Bronchial epithelial cell (primary cell): ENCODE measurements at regions not wholly inside any gene's neighbourhood (a gene's known extent, or its start where the extent isn't known, plus 50 kb on each side); places are given as distances from the start of the nearest gene placed in this dataset.

ENCODE experiments used
- DNase-seq: peaks from one replicate; pipeline ENCODE4 v3.0.0-alpha.2; 2010; ENCODE audit warnings: low read depth
- FAIRE-seq: peaks from 2 replicates; lab custom pipeline; 2011; peaks lifted over from hg19 to GRCh38; lab: Jason Lieb, UNC
- H3K27me3 ChIP-seq: 2 replicates; pipeline ENCODE4 v1.5.1; 2011; ENCODE audit warnings: low read length; ENCODE audit not compliant: control insufficient read depth, insufficient read depth
- H3K36me3 ChIP-seq: 2 replicates; pipeline ENCODE4 v1.5.1; 2011; ENCODE audit warnings: low read length; ENCODE audit not compliant: control insufficient read depth, insufficient read depth
- H3K4me3 ChIP-seq: 2 replicates; pipeline ENCODE4 v1.5.1; 2011; ENCODE audit warnings: mild to moderate bottlenecking, low read depth, low read length, control low read depth
- TF ChIP-seq, protein P1 (sequence below): IDR thresholded peaks from 2 replicates; pipeline ENCODE4 v1.5.1; 2011; ENCODE audit warnings: mild to moderate bottlenecking, moderate library complexity, low read length, control low read depth, inconsistent platforms; ENCODE audit not compliant: insufficient read depth, severe bottlenecking

DNA sequence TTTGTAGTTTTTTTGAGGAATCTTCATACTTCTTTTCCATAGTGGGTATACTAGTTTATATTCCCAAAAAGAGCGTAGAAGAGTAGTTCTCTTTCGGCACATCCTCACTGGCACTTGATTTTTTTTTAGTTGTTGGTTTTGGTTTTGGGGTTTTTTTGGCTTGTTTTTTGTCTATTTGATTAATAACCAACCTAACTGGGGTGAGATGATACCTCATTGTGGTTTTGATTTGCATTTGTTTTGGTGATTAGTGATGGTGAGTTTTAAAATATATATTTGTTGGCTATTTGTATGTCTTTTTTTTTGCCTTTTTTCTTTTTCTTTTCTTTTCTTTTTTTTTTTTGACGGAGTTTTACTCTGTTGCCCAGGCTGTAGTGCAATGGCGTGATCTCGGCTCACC is 69.7 kb upstream of the BTG1 start:
- no peaks in the 10 kb centered on the region for H3K27me3 ChIP-seq
- no peak overlapping the region for H3K4me3 ChIP-seq
- FAIRE-seq, result no peak
- DNase-seq, result no peak
- no peaks in the 10 kb centered on the region for H3K36me3 ChIP-seq
- TF ChIP-seq, protein P1, sequence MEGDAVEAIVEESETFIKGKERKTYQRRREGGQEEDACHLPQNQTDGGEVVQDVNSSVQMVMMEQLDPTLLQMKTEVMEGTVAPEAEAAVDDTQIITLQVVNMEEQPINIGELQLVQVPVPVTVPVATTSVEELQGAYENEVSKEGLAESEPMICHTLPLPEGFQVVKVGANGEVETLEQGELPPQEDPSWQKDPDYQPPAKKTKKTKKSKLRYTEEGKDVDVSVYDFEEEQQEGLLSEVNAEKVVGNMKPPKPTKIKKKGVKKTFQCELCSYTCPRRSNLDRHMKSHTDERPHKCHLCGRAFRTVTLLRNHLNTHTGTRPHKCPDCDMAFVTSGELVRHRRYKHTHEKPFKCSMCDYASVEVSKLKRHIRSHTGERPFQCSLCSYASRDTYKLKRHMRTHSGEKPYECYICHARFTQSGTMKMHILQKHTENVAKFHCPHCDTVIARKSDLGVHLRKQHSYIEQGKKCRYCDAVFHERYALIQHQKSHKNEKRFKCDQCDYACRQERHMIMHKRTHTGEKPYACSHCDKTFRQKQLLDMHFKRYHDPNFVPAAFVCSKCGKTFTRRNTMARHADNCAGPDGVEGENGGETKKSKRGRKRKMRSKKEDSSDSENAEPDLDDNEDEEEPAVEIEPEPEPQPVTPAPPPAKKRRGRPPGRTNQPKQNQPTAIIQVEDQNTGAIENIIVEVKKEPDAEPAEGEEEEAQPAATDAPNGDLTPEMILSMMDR, result no peak

DNA sequence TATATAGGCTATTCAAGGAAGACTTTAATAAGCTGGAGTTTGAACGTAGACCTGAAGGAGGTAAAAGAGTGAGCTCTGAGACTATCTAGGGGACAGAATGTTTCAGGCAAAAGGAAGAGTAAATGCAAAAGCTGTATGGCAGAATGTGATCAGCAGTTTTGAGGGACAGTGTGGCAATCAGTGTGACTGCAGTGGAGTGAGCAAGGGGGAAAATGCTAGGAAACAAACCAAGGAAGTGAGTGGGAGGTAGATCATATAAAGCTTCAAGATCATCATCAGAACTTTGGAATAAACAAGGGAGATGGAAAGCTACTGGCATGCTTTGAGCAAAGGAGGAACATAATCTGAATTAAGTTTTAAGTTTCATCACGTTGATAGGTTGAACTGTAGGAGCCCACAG is 67.5 kb upstream of the BTG1 start:
- TF ChIP-seq, protein P1, result no peak
- FAIRE-seq, result peak; percentile 40
- Histone ChIP-seq H3K36me3 (no peaks in the 10 kb centered on the region), H3K27me3 (no peaks in the 10 kb centered on the region), H3K4me3 (no peak overlapping the region)
- no peak for DNase-seq

- Histone ChIP-seq H3K36me3 (no peaks in the 10 kb centered on the region), H3K27me3 (no peaks in the 10 kb centered on the region), H3K4me3 (no peak overlapping the region)
- DNase-seq (peak; percentile 10), FAIRE-seq (no peak)
- TF ChIP-seq, protein P1, result no peak
These were observed 64.4 kb upstream of the BTG1 start for GRCh38 chr12:92210071-92210470.

- Histone ChIP-seq H3K4me3 (no peak overlapping the region), H3K27me3 (no peaks in the 10 kb centered on the region), H3K36me3 (no peaks in the 10 kb centered on the region)
- TF ChIP-seq, protein P1, result no peak
- FAIRE-seq (no peak), DNase-seq (peak; percentile 88)
These were observed 63.0 kb upstream of the BTG1 start for GRCh38 chr12:92208613-92209121.

DNA sequence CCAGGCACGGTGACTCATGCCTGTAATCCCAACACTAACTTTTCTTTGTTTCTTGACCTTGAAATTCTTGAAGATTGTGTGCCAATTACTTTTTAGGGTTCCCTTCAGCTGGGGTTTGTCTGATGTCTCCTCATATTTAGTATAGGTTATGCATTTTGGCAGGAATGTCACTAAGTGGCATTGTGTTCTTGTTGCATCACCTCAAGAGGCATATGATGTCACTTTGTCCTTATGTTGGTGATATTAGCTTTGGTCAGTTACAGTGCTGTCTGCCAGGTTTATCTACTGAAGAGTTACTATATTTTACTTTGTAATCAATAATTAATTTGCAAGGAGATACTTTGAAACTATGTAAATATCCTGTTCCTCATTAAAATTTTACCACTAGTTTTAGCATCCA is 61.0 kb upstream of the BTG1 start:
- Histone ChIP-seq H3K27me3 (no peaks in the 10 kb centered on the region), H3K4me3 (no peak overlapping the region), H3K36me3 (no peaks in the 10 kb centered on the region)
- FAIRE-seq, result no peak
- no peak for DNase-seq
- TF ChIP-seq, protein P1, result no peak

DNA sequence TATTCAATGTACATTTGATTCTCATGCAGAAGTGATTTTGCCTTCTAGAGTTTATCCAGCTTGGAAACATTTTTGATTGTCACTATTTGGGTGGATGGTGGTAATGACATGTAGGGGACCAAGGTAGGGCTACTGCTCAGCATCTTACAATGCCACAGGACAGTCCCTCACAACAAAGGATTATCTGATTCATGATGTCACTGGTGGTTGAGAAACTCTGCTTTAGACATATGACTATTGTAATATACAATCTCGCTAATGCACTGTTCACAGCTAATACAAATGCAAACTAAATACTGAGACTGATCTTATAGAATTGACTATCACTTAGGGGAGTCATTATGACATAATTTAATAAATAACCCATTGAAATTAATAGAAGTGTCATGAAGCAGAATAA is 60.4 kb upstream of the BTG1 start:
- no peaks in the 10 kb centered on the region for H3K36me3 ChIP-seq
- TF ChIP-seq, protein P1, result no peak
- H3K27me3 ChIP-seq, result no peaks in the 10 kb centered on the region
- H3K4me3 ChIP-seq, result no peak overlapping the region
- DNase-seq, result no peak
- peak; percentile 64 for FAIRE-seq
